HG03196 (cell line): ENCODE measurements at regions not wholly inside any gene's neighbourhood (a gene's known extent, or its start where the extent isn't known, plus 50 kb on each side); places are given as distances from the start of the nearest gene placed in this dataset.

ENCODE experiments used
- ATAC-seq: cut with Tn5 transposase; IDR thresholded peaks from one replicate; pipeline ENCODE4 v1.9.1; 2021; ENCODE audit not compliant: unreplicated experiment

- no peak for ATAC-seq
Measured at GRCh38 chr4:119829326-119829725, 200.7 kb upstream of the PDE5A start.

GRCh38 chr4:119825696-119826095 lies 197.1 kb upstream of the PDE5A start:
- no peak for ATAC-seq

DNA sequence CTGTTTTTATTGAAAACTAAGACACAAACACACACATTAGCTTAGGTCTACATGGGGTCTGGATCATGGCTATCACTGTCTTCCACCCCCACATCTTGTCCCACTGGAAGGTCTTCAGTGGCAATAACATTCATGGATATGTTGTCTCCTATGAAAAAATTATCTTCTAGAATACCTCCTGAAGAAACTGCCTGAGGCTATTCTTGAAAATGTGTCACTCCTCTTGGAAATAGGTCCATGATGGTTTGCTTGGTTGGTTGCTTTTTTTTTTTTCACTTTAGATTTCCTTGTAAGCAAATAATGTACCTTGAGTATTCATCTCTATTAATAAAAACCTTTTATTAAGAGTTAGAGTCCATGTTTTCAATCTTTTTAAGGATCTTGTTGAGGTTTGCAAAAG lies 195.3 kb upstream of the PDE5A start:
- ATAC-seq: no peak

- ATAC-seq: no peak
Measured at GRCh38 chr4:119823045-119823444, 194.4 kb upstream of the PDE5A start.

- no peak for ATAC-seq
Measured at GRCh38 chr4:119816473-119816872, 187.9 kb upstream of the PDE5A start.

DNA sequence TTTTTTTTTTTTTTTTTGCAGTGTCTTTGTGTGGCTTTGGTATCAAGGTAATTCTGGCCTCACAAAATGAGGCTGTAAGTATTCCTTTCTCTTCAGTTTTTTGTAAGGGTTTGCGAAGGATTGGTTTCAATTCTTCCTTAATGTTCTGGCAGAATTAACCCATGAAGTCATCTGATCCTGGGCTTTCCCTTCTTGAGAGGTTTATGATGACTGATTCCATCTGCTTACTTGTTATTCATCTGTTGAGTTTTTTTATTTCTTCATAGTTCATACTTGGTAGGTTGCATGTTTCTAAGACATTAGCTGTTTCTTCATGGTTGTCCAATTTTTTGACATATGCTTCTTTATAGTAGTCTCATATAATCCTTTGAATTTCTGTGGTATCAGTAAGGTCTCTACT lies 181.4 kb upstream of the PDE5A start:
- ATAC-seq: no peak

GRCh38 chr4:119804404-119804803 lies 175.8 kb upstream of the PDE5A start:
- ATAC-seq: no peak

GRCh38 chr4:119797238-119797894 lies 168.8 kb upstream of the PDE5A start:
- ATAC-seq: no peak

- ATAC-seq: no peak
Measured at GRCh38 chr4:119795986-119796578, 167.5 kb upstream of the PDE5A start.

GRCh38 chr4:119794681-119795080 lies 166.1 kb upstream of the PDE5A start:
- no peak for ATAC-seq

- ATAC-seq: no peak
Measured at GRCh38 chr4:119794113-119794512, 165.5 kb upstream of the PDE5A start.

DNA sequence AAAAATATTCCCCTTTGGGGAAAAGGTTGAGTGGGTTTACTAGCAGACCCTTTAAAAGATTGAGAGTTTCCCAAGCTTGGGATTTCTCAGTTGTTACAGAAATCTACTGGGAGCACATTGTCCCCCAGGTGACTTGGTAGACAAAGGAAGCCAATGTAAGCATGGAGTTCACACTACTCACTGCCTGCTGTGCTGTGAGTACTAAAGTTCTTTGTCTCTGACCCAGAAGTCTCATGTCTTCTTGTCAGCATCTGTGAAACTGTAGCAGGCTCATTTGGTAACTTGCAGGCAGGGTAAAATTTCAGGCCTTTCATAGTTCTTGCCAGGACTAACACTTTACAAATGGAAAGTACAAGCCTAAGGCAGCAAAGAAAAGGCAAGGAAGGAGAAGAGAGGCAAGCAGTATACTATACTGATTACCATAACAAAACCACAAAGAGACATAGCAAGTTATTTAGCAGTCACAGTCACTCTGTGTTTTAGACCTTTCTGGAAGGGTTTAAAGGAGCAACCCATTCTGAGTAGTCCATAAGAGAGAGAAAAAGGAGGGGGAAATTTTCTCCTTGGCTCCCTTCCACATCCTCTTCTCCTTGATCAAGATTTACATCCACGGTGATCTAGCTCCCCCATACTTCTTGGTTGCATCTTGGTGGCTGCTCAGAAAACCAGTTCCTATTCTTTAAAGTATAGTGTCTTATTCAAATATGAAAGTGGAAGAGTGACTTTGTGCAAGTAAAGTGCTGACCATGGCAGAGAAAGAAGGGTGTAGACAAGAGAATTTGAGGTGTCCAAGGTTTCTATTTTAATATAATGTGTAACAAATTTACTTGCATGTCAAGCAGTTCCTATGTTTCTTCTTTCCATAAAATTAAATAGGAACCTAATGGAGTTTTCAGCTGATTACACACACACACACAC lies 160.0 kb upstream of the PDE5A start:
- ATAC-seq: no peak

GRCh38 chr4:119785963-119786362 lies 157.4 kb upstream of the PDE5A start:
- no peak for ATAC-seq

GRCh38 chr4:119783189-119783983 lies 154.8 kb upstream of the PDE5A start:
- no peak for ATAC-seq

DNA sequence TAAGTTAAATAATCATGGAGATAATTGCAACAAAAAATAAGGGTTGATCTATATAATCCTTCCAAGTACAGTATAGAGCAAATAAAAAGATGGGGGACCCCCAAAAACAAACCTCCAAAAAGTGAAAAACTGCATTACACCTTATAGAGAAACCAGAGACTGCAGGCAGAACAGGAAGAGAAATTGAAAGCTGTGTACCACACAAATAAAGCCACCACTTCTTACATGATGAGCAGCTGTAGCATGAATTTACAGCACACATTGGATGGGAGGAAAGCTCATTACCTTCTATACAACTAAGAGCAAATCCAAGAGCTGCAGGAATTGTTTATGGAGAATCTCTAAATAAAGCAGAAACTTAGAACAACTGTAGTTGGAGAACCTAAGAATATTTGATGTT lies 152.4 kb upstream of the PDE5A start:
- no peak for ATAC-seq

DNA sequence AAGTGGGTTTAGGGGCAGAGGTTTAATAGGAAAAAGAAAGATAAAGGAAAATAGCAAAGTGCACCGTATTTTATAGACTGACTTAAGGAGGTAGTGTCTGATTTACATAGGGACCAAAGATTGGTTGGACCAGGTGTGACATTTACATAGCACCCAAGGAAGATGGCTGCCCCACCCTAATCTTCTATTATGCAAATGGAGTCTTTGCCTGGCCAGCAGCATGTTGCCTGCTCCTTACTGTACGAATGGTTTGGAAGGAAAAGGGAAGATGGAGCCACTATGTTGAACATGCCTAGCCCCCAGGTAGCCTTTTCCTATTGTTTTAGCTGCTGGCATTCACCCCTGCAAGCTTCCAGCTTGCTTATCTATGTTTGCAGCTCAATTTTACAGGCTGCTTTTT lies 146.2 kb upstream of the PDE5A start:
- no peak for ATAC-seq

DNA sequence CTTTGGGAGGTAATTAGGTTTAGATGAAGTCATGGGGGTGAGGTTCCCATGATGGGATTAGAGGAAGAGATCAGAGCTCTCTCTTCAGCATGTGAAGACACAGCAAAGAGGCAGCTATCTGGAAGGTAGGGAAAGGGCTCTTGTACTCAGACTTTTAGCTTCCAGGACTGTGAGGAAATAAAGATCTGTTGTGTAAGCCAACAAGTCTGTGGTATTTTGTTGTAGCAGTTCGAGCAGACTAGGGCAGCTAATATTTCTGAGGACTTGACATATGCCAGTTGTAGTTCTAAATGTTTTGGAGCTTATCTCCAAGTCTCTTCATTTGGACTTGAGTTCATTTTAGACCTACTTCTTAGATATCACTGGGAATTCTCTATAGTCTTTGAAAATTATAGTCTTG lies 137.3 kb upstream of the PDE5A start:
- ATAC-seq: no peak

GRCh38 chr4:119765469-119765868 lies 136.9 kb upstream of the PDE5A start:
- ATAC-seq: no peak

DNA sequence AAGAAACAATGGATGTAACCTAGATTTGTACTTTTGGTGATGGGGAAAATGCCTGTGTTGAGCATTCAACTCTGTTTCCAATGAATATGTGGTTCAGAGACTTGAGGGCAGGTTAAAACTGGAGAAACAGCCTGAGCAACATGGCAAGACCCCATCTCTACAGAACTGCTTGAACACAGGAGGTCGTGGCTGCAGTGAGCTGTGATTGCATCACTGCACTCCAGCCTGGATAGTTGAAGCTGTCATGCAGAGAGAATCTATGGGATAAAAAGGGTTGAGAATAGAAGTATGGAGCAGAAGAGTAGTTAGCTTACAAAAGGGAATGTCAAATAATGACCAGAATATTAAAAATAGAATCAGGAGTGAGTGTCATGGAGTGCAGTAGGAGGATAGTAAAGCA lies 134.8 kb upstream of the PDE5A start:
- no peak for ATAC-seq

- ATAC-seq: no peak
Measured at GRCh38 chr4:119755599-119755998, 127.0 kb upstream of the PDE5A start.

DNA sequence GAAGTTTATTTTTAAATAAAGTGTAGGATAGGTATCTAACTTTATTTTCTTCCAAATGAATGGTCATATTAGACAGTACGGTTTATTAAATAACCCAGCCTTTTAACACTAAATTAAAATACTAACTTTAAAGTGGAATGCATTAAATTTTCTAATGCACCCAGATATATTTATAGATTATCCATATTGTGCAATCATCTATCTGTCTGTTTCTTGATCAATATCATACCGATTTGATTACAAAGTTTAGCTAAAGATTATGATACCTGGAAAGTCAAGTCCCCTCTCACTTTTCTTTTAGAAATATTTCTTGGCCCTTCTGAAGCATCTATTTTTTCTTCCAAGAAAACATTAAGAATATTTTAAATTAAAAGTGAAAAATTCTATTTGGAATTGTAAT lies 124.3 kb upstream of the PDE5A start:
- no peak for ATAC-seq
